ENCODE measurements at regions not wholly inside any gene's neighbourhood (a gene's known extent, or its start where the extent isn't known, plus 50 kb on each side); places are given as distances from the start of the nearest gene placed in this dataset.

- no peak for TF ChIP-seq ZNF274 (IDR thresholded peaks at IDR 0.05; ENCODE audit: low read depth, low read length)
- TF ChIP-seq YY1 (IDR thresholded peaks at IDR 0.05; ENCODE audit: insufficient read depth, insufficient read length), result no peak
- no peak for TF ChIP-seq SUZ12 (IDR thresholded peaks at IDR 0.05; ENCODE audit: extremely low read depth, insufficient read depth, insufficient read length)
Observed at GRCh38 chr6:79762370-79762769, 131.2 kb downstream of the SH3BGRL2 start.

All from NT2/D1 (cell line).